Epithelial cell of proximal tubule (primary cell): ENCODE measurements at regions not wholly inside any gene's neighbourhood (a gene's known extent, or its start where the extent isn't known, plus 50 kb on each side); places are given as distances from the start of the nearest gene placed in this dataset.

Experiments
- DNase-seq: peaks from one replicate; pipeline ENCODE4 v3.0.0-alpha.2; 2011; ENCODE audit warnings: low read depth
- H3K4me3 ChIP-seq: 2 replicates; pipeline ENCODE4 v1.5.1; 2011; ENCODE audit warnings: low read depth, mild to moderate bottlenecking, low read length
- TF ChIP-seq, protein P1 (sequence below): conservative IDR thresholded peaks from 2 replicates; pipeline ENCODE4 v1.5.1; 2012; ENCODE audit warnings: low read depth, mild to moderate bottlenecking, low read length

GRCh38 chr13:73631411-73631810 lies 502.8 kb downstream of the KLF12 start:
- TF ChIP-seq, protein P1, sequence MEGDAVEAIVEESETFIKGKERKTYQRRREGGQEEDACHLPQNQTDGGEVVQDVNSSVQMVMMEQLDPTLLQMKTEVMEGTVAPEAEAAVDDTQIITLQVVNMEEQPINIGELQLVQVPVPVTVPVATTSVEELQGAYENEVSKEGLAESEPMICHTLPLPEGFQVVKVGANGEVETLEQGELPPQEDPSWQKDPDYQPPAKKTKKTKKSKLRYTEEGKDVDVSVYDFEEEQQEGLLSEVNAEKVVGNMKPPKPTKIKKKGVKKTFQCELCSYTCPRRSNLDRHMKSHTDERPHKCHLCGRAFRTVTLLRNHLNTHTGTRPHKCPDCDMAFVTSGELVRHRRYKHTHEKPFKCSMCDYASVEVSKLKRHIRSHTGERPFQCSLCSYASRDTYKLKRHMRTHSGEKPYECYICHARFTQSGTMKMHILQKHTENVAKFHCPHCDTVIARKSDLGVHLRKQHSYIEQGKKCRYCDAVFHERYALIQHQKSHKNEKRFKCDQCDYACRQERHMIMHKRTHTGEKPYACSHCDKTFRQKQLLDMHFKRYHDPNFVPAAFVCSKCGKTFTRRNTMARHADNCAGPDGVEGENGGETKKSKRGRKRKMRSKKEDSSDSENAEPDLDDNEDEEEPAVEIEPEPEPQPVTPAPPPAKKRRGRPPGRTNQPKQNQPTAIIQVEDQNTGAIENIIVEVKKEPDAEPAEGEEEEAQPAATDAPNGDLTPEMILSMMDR: no peak
- H3K4me3 ChIP-seq: no peak overlapping the region
- DNase-seq: no peak

- no peak overlapping the region for H3K4me3 ChIP-seq
- TF ChIP-seq, protein P1: no peak
- DNase-seq: no peak
Measured at GRCh38 chr13:73625562-73626339, 508.5 kb downstream of the KLF12 start.

DNA sequence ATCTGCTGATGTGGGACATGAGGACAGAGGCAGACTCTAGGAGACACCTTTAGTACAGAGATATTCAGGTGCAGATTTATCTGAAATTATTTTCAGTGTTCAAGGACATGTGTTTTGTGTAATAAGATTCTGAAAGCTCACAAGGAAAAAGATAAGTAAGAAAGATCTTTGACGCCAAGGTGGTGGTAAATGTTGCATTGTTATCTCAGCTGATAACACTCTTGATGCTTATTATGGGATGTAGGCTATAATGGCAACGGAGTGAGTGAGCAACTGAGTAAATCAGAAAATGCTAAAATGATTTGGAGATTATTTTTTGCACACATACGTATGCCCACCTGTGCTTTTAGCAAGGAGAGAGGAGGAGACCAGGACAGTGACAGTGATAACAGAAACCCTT lies 510.9 kb downstream of the KLF12 start:
- TF ChIP-seq, protein P1: no peak
- no peak for DNase-seq
- no peak overlapping the region for H3K4me3 ChIP-seq

- TF ChIP-seq, protein P1: no peak
- H3K4me3 ChIP-seq: no peak overlapping the region
Measured at GRCh38 chr13:73622381-73622780, 511.8 kb downstream of the KLF12 start.

GRCh38 chr13:73618275-73618865 lies 515.8 kb downstream of the KLF12 start:
- TF ChIP-seq, protein P1: no peak
- DNase-seq: peak; percentile 22

More at GRCh38 chr13:73622381-73622780, 511.8 kb downstream of the KLF12 start:
- DNase-seq: no peak

GRCh38 chr13:73616861-73617260 lies 517.3 kb downstream of the KLF12 start:
- no peak overlapping the region for H3K4me3 ChIP-seq
- TF ChIP-seq, protein P1: no peak
- DNase-seq: no peak

More at GRCh38 chr13:73618275-73618865, 515.8 kb downstream of the KLF12 start:
- H3K4me3 ChIP-seq: peak overlapping the region; percentile 43
